ENCODE measurements at regions not wholly inside any gene's neighbourhood (a gene's known extent, or its start where the extent isn't known, plus 50 kb on each side); places are given as distances from the start of the nearest gene placed in this dataset.

GRCh38 chr2:160695402-160696086 is 201.9 kb upstream of the RBMS1 start:
- TF ChIP-seq CTCF (IDR thresholded peaks at IDR 0.05) (no peak), POLR2A (IDR thresholded peaks at IDR 0.05) (no peak)
